OCI-LY1 (cell line): ENCODE measurements at regions not wholly inside any gene's neighbourhood (a gene's known extent, or its start where the extent isn't known, plus 50 kb on each side); places are given as distances from the start of the nearest gene placed in this dataset.

ENCODE experiments used
- H2AFZ ChIP-seq: fragments of 200-600 bp; sonication (generic), shearing (Covaris generic); 2 replicates; pipeline ENCODE4 v1.6.0; 2014; ENCODE audit warnings: antibody characterized with exemption, mild to moderate bottlenecking, low read length
- H3F3A ChIP-seq: fragments of 200-600 bp; sonication (generic), shearing (Covaris generic); 2 replicates; pipeline ENCODE4 v1.6.0; 2014; ENCODE audit warnings: mild to moderate bottlenecking, antibody characterized with exemption, low read length, moderate library complexity; ENCODE audit not compliant: insufficient read depth
- H3K27ac ChIP-seq: fragments of 200-600 bp; sonication (generic); 2 replicates; pipeline ENCODE4 v1.5.1; 2014; ENCODE audit warnings: low read length, mixed run types, mild to moderate bottlenecking, low read depth; ENCODE audit not compliant: poor library complexity, severe bottlenecking
- H3K27me3 ChIP-seq: fragments of 200-600 bp; sonication (generic); 2 replicates; pipeline ENCODE4 v1.6.0; 2014; ENCODE audit warnings: antibody characterized with exemption, mild to moderate bottlenecking, low read length, moderate library complexity; ENCODE audit not compliant: insufficient read depth
- H3K36me3 ChIP-seq: fragments of 200-600 bp; sonication (generic); 2 replicates; pipeline ENCODE4 v1.6.1; 2014; ENCODE audit warnings: mild to moderate bottlenecking, antibody characterized with exemption, low read length, moderate library complexity, mixed read lengths; ENCODE audit not compliant: insufficient read depth
- H3K4me1 ChIP-seq: fragments of 200-600 bp; sonication (generic); 2 replicates; pipeline ENCODE4 v1.5.1; 2014; ENCODE audit warnings: mild to moderate bottlenecking, low read length, moderate library complexity; ENCODE audit not compliant: insufficient read depth, severe bottlenecking
- H3K4me2 ChIP-seq: fragments of 200-600 bp; sonication (generic), shearing (Covaris generic); 2 replicates; pipeline ENCODE4 v1.6.1; 2014; ENCODE audit warnings: low read length
- H3K4me3 ChIP-seq: fragments of 200-600 bp; sonication (generic); 2 replicates; pipeline ENCODE4 v1.5.1; 2014; ENCODE audit warnings: low read length, low read depth, mild to moderate bottlenecking, mixed read lengths; ENCODE audit not compliant: poor library complexity, severe bottlenecking
- H3K79me2 ChIP-seq: fragments of 200-600 bp; shearing (Covaris generic); 2 replicates; pipeline ENCODE4 v1.6.1; 2016; ENCODE audit warnings: mixed run types, low read length, mixed read lengths; ENCODE audit not compliant: insufficient read depth
- H3K9ac ChIP-seq: fragments of 200-600 bp; sonication (generic), shearing (Covaris generic); 2 replicates; pipeline ENCODE4 v1.6.1; 2014; ENCODE audit warnings: mild to moderate bottlenecking, low read length, mixed read lengths
- H3K9me2 ChIP-seq: fragments of 200-600 bp; sonication (generic), shearing (Covaris generic); 2 replicates; pipeline ENCODE4 v1.6.1; 2014; ENCODE audit warnings: low read depth, mild to moderate bottlenecking, low read length, mixed read lengths
- H3K9me3 ChIP-seq: fragments of 200-600 bp; shearing (Covaris generic); 2 replicates; pipeline ENCODE4 v1.6.1; 2014; ENCODE audit warnings: low read length, mixed read lengths
- H4K20me1 ChIP-seq: fragments of 200-600 bp; sonication (generic), shearing (Covaris generic); 2 replicates; pipeline ENCODE4 v1.6.0; 2016; ENCODE audit warnings: mild to moderate bottlenecking, low read length; ENCODE audit not compliant: insufficient read depth
- CTCF ChIP-seq: fragments of 200-600 bp; sonication (generic), shearing (Covaris generic); IDR thresholded peaks from 2 replicates; pipeline ENCODE4 v1.5.1; 2017; ENCODE audit warnings: mild to moderate bottlenecking, antibody characterized with exemption, low read length, moderate library complexity, mixed read lengths
- EZH2 ChIP-seq: fragments of 200-600 bp; sonication (generic), shearing (Covaris generic); IDR thresholded peaks from 2 replicates; pipeline ENCODE4 v1.8.0; 2017; ENCODE audit warnings: borderline replicate concordance, mixed run types, mild to moderate bottlenecking, antibody characterized with exemption, low read length, moderate library complexity, mixed read lengths

- no peaks in the 10 kb centered on the region for H4K20me1 ChIP-seq
- H3K27ac ChIP-seq, result no peak overlapping the region
- no peaks in the 10 kb centered on the region for H3K36me3 ChIP-seq
- H3K27me3 ChIP-seq, result no peaks in the 10 kb centered on the region
- no peaks in the 10 kb centered on the region for H3K4me1 ChIP-seq
- no peaks in the 10 kb centered on the region for H3K9me3 ChIP-seq
- no peak overlapping the region for H3K9ac ChIP-seq
- H3K79me2 ChIP-seq, result no peaks in the 10 kb centered on the region
- TF ChIP-seq CTCF (no peak), EZH2 (no peak)
- H3K9me2 ChIP-seq, result no peaks in the 10 kb centered on the region
- H3K4me2 ChIP-seq, result no peak overlapping the region
- H3F3A ChIP-seq, result no peaks in the 10 kb centered on the region
- no peak overlapping the region for H3K4me3 ChIP-seq
- no peak overlapping the region for H2AFZ ChIP-seq
Measured at GRCh38 chr10:120688928-120689327, 162.2 kb upstream of the WDR11 start.

GRCh38 chr10:120689777-120690529 lies 161.2 kb upstream of the WDR11 start:
- no peak overlapping the region for H3K4me3 ChIP-seq
- no peak overlapping the region for H3K9ac ChIP-seq
- H3K9me3 ChIP-seq, result no peaks in the 10 kb centered on the region
- no peaks in the 10 kb centered on the region for H3F3A ChIP-seq
- H3K4me1 ChIP-seq, result no peaks in the 10 kb centered on the region
- H3K27me3 ChIP-seq, result no peaks in the 10 kb centered on the region
- H3K4me2 ChIP-seq, result no peak overlapping the region
- TF ChIP-seq EZH2, result no peak
- TF ChIP-seq CTCF, result no peak
- no peak overlapping the region for H2AFZ ChIP-seq
- no peaks in the 10 kb centered on the region for H3K79me2 ChIP-seq
- H3K27ac ChIP-seq, result no peak overlapping the region
- H3K9me2 ChIP-seq, result no peaks in the 10 kb centered on the region
- H3K36me3 ChIP-seq, result no peaks in the 10 kb centered on the region
- no peaks in the 10 kb centered on the region for H4K20me1 ChIP-seq

- H3K4me2 ChIP-seq, result no peak overlapping the region
Measured at GRCh38 chr10:120691625-120692024, 159.5 kb upstream of the WDR11 start.

More at GRCh38 chr10:120691625-120692024, 159.5 kb upstream of the WDR11 start:
- no peaks in the 10 kb centered on the region for H3K9me3 ChIP-seq
- H3K9me2 ChIP-seq, result no peaks in the 10 kb centered on the region
- no peaks in the 10 kb centered on the region for H3K36me3 ChIP-seq
- no peak overlapping the region for H3K4me3 ChIP-seq
- H3F3A ChIP-seq, result no peaks in the 10 kb centered on the region
- TF ChIP-seq CTCF (no peak), EZH2 (no peak)
- H3K79me2 ChIP-seq, result no peaks in the 10 kb centered on the region
- no peak overlapping the region for H3K9ac ChIP-seq
- H2AFZ ChIP-seq, result no peak overlapping the region
- no peaks in the 10 kb centered on the region for H3K4me1 ChIP-seq
- no peaks in the 10 kb centered on the region for H3K27me3 ChIP-seq
- no peak overlapping the region for H3K27ac ChIP-seq
- no peaks in the 10 kb centered on the region for H4K20me1 ChIP-seq
